Liver (tissue), 3 donors: ENCODE measurements at regions not wholly inside any gene's neighbourhood (a gene's known extent, or its start where the extent isn't known, plus 50 kb on each side); places are given as distances from the start of the nearest gene placed in this dataset.

Experiments
- FOXA1 ChIP-seq: IDR thresholded peaks from 2 replicates; pipeline ENCODE4 v1.6.1; 2016; ENCODE audit warnings: antibody characterized with exemption
- GABPA ChIP-seq, 2 donors: IDR thresholded peaks in 1 of 2; conservative IDR thresholded peaks in 1 of 2; 2 replicates each; pipeline ENCODE4 v1.6.1; 2016; ENCODE audit warnings: antibody characterized with exemption in 2 of 2, mild to moderate bottlenecking in 1 of 2, moderate library complexity in 1 of 2
- JUND ChIP-seq, 2 donors: IDR thresholded peaks; 2 replicates each; pipeline ENCODE4 v1.6.1; 2016; ENCODE audit warnings: antibody characterized with exemption in 2 of 2
- RAD21 ChIP-seq, 2 donors: IDR thresholded peaks; 2 replicates each; pipeline ENCODE4 v1.6.1; 2016; ENCODE audit warnings: antibody characterized with exemption in 2 of 2, mild to moderate bottlenecking in 2 of 2
- SP1 ChIP-seq: IDR thresholded peaks from 2 replicates; pipeline ENCODE4 v1.6.1; 2018; ENCODE audit warnings: antibody characterized with exemption, mild to moderate bottlenecking
- TAF1 ChIP-seq: conservative IDR thresholded peaks from 2 replicates; pipeline ENCODE4 v1.6.1; 2016; ENCODE audit warnings: antibody characterized with exemption, mild to moderate bottlenecking
- YY1 ChIP-seq: IDR thresholded peaks from 2 replicates; pipeline ENCODE4 v1.6.1; 2016; ENCODE audit warnings: antibody characterized with exemption, mild to moderate bottlenecking
- TF ChIP-seq, protein P1 (sequence below): fragments of 150-350 bp; IDR thresholded peaks from 2 replicates; pipeline ENCODE4 v1.5.1; 2017; ENCODE audit warnings: improper control_type of control experiment, low read depth, low read length; ENCODE audit not compliant: missing input control
- TF ChIP-seq, protein P2 (sequence below): IDR thresholded peaks from 2 replicates; pipeline ENCODE4 v1.6.1; 2016; ENCODE audit warnings: antibody characterized with exemption, mild to moderate bottlenecking
- TF ChIP-seq, protein P3 (sequence below): IDR thresholded peaks from 2 replicates; pipeline ENCODE4 v1.6.1; 2016; ENCODE audit warnings: antibody characterized with exemption
- TF ChIP-seq, protein P4 (sequence below): IDR thresholded peaks from 2 replicates; pipeline ENCODE4 v1.6.1; 2016; ENCODE audit warnings: antibody characterized with exemption
- TF ChIP-seq, protein P5 (sequence below): IDR thresholded peaks from 2 replicates; pipeline ENCODE4 v1.6.1; 2016; ENCODE audit warnings: antibody characterized with exemption
- donor health status: healthy.
- donor health status: healthy.

DNA sequence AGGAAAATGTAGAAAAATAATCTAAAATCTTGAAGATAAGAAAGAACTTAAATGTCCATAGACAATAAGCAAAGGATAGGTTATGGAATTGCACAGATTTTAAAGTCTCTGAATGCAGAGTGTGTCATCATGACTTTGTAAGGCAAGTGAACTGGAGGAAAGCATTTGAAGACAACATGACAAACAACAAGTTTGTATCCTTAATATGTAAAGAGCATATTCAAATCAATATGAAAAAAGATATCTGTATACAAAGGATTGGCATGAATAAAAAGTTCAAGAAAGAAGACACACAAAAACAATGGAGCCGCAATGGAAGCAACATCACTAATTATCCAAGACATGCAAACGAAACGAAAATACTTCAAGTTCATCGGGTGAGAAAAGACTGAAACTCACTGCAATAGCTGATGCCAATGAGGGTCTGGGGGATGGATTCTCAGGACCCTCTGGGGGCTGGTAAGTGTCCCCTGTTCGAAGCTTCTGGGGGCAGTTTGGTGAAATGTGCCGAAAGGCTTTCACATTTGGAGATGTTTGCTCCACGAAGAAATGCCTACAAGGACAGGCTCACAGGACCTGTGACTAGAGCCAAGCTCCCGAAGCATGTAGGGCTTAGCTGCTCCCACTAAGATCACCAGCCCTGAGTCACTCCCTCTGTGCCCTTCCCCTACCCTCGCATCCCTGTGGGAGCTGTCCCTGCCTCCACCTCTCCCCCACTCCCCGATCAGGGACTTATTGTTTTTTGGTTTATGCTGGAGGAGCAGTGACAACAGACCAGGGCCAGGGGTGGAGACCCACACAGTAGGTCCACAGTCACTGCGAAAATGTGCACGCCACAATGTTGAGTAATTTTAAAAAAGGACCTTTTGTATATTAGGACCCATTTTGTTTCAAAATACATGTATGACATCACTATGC, 345.7 kb upstream of the SFSWAP start:
- TF ChIP-seq, protein P1, sequence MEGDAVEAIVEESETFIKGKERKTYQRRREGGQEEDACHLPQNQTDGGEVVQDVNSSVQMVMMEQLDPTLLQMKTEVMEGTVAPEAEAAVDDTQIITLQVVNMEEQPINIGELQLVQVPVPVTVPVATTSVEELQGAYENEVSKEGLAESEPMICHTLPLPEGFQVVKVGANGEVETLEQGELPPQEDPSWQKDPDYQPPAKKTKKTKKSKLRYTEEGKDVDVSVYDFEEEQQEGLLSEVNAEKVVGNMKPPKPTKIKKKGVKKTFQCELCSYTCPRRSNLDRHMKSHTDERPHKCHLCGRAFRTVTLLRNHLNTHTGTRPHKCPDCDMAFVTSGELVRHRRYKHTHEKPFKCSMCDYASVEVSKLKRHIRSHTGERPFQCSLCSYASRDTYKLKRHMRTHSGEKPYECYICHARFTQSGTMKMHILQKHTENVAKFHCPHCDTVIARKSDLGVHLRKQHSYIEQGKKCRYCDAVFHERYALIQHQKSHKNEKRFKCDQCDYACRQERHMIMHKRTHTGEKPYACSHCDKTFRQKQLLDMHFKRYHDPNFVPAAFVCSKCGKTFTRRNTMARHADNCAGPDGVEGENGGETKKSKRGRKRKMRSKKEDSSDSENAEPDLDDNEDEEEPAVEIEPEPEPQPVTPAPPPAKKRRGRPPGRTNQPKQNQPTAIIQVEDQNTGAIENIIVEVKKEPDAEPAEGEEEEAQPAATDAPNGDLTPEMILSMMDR = no peak
- TF ChIP-seq JUND (IDR thresholded peaks at IDR 0.05) (no peak), YY1 (no peak), FOXA1 (no peak), GABPA (IDR thresholded peaks at IDR 0.05 in 1 of 2, conservative IDR thresholded peaks at IDR 0.05 in 1 of 2) (no peak), SP1 (no peak), RAD21 (IDR thresholded peaks at IDR 0.05) (no peak), TAF1 (no peak)
- TF ChIP-seq, protein P2, sequence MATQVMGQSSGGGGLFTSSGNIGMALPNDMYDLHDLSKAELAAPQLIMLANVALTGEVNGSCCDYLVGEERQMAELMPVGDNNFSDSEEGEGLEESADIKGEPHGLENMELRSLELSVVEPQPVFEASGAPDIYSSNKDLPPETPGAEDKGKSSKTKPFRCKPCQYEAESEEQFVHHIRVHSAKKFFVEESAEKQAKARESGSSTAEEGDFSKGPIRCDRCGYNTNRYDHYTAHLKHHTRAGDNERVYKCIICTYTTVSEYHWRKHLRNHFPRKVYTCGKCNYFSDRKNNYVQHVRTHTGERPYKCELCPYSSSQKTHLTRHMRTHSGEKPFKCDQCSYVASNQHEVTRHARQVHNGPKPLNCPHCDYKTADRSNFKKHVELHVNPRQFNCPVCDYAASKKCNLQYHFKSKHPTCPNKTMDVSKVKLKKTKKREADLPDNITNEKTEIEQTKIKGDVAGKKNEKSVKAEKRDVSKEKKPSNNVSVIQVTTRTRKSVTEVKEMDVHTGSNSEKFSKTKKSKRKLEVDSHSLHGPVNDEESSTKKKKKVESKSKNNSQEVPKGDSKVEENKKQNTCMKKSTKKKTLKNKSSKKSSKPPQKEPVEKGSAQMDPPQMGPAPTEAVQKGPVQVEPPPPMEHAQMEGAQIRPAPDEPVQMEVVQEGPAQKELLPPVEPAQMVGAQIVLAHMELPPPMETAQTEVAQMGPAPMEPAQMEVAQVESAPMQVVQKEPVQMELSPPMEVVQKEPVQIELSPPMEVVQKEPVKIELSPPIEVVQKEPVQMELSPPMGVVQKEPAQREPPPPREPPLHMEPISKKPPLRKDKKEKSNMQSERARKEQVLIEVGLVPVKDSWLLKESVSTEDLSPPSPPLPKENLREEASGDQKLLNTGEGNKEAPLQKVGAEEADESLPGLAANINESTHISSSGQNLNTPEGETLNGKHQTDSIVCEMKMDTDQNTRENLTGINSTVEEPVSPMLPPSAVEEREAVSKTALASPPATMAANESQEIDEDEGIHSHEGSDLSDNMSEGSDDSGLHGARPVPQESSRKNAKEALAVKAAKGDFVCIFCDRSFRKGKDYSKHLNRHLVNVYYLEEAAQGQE = no peak
- TF ChIP-seq, protein P3, sequence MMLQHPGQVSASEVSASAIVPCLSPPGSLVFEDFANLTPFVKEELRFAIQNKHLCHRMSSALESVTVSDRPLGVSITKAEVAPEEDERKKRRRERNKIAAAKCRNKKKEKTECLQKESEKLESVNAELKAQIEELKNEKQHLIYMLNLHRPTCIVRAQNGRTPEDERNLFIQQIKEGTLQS = no peak
- TF ChIP-seq, protein P4, sequence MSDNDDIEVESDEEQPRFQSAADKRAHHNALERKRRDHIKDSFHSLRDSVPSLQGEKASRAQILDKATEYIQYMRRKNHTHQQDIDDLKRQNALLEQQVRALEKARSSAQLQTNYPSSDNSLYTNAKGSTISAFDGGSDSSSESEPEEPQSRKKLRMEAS = no peak
- TF ChIP-seq, protein P5, sequence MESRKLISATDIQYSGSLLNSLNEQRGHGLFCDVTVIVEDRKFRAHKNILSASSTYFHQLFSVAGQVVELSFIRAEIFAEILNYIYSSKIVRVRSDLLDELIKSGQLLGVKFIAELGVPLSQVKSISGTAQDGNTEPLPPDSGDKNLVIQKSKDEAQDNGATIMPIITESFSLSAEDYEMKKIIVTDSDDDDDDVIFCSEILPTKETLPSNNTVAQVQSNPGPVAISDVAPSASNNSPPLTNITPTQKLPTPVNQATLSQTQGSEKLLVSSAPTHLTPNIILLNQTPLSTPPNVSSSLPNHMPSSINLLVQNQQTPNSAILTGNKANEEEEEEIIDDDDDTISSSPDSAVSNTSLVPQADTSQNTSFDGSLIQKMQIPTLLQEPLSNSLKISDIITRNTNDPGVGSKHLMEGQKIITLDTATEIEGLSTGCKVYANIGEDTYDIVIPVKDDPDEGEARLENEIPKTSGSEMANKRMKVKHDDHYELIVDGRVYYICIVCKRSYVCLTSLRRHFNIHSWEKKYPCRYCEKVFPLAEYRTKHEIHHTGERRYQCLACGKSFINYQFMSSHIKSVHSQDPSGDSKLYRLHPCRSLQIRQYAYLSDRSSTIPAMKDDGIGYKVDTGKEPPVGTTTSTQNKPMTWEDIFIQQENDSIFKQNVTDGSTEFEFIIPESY = no peak
